ENCODE measurements at regions not wholly inside any gene's neighbourhood (a gene's known extent, or its start where the extent isn't known, plus 50 kb on each side); places are given as distances from the start of the nearest gene placed in this dataset.

GRCh38 chr2:212908682-212909435 is 242.6 kb downstream of the IKZF2 start:
- no peak overlapping the region for H3K27ac ChIP-seq
- no peak for ATAC-seq (ENCODE audit: insufficient number of reproducible peaks, low FRiP score, low read depth)

GRCh38 chr2:212908031-212908430 is 243.4 kb downstream of the IKZF2 start:
- no peak for ATAC-seq (ENCODE audit: insufficient number of reproducible peaks, low FRiP score, low read depth)
- no peak for TF ChIP-seq CTCF (IDR thresholded peaks at IDR 0.05)
- DNase-seq (ENCODE audit: low spot score): no peak
- Histone ChIP-seq H3K27me3 (replicated peaks; ENCODE audit: insufficient read depth) (no peaks in the 10 kb centered on the region), H3K9me3 (no peaks in the 10 kb centered on the region), H3K27ac (no peak overlapping the region), H3K4me3 (no peak overlapping the region), H3K36me3 (no peaks in the 10 kb centered on the region), H3K4me1 (ENCODE audit: control insufficient read depth in 1 of 2, low read depth in 2 of 2) (peaks cover 6% of the 10 kb centered on the region in 2 donors)

More at GRCh38 chr2:212908682-212909435, 242.6 kb downstream of the IKZF2 start:
- Histone ChIP-seq H3K4me1 (ENCODE audit: control insufficient read depth in 1 of 2, low read depth in 2 of 2) (peaks cover 6% of the 10 kb centered on the region in 2 donors), H3K9me3 (no peaks in the 10 kb centered on the region), H3K27me3 (replicated peaks; ENCODE audit: insufficient read depth) (no peaks in the 10 kb centered on the region), H3K4me3 (no peak overlapping the region), H3K36me3 (no peaks in the 10 kb centered on the region)
- DNase-seq (ENCODE audit: low spot score): no peak
- TF ChIP-seq CTCF (IDR thresholded peaks at IDR 0.05): no peak

GRCh38 chr2:212906620-212907019 is 244.8 kb downstream of the IKZF2 start:
- Histone ChIP-seq H3K36me3 (no peaks in the 10 kb centered on the region), H3K27ac (no peak overlapping the region), H3K4me1 (ENCODE audit: control insufficient read depth in 1 of 2, low read depth in 2 of 2) (no peaks in the 10 kb centered on the region), H3K9me3 (no peaks in the 10 kb centered on the region), H3K27me3 (replicated peaks; ENCODE audit: insufficient read depth) (no peaks in the 10 kb centered on the region), H3K4me3 (no peak overlapping the region)
- DNase-seq (ENCODE audit: low spot score) (no peak), ATAC-seq (ENCODE audit: insufficient number of reproducible peaks, low FRiP score, low read depth) (no peak)
- no peak for TF ChIP-seq CTCF (IDR thresholded peaks at IDR 0.05)

GRCh38 chr2:212905640-212906201 is 245.7 kb downstream of the IKZF2 start:
- H3K36me3 ChIP-seq: no peaks in the 10 kb centered on the region
- H3K9me3 ChIP-seq: no peaks in the 10 kb centered on the region
- no peak for TF ChIP-seq CTCF (IDR thresholded peaks at IDR 0.05)
- DNase-seq (ENCODE audit: low spot score) (no peak), ATAC-seq (ENCODE audit: insufficient number of reproducible peaks, low FRiP score, low read depth) (no peak)
- H3K4me1 ChIP-seq (ENCODE audit: control insufficient read depth in 1 of 2, low read depth in 2 of 2): no peaks in the 10 kb centered on the region
- no peaks in the 10 kb centered on the region for H3K27me3 ChIP-seq (replicated peaks; ENCODE audit: insufficient read depth)
- no peak overlapping the region for H3K4me3 ChIP-seq
- H3K27ac ChIP-seq: no peak overlapping the region

GRCh38 chr2:212904646-212905045 is 246.8 kb downstream of the IKZF2 start:
- no peak for ATAC-seq (ENCODE audit: insufficient number of reproducible peaks, low FRiP score, low read depth)
- Histone ChIP-seq H3K27ac (no peak overlapping the region), H3K27me3 (replicated peaks; ENCODE audit: insufficient read depth) (no peaks in the 10 kb centered on the region), H3K4me3 (no peak overlapping the region), H3K9me3 (no peaks in the 10 kb centered on the region), H3K4me1 (ENCODE audit: control insufficient read depth in 1 of 2, low read depth in 2 of 2) (no peaks in the 10 kb centered on the region), H3K36me3 (no peaks in the 10 kb centered on the region)
- TF ChIP-seq CTCF (IDR thresholded peaks at IDR 0.05): no peak
- DNase-seq (ENCODE audit: low spot score): no peak
